Gastrocnemius medialis (tissue), 4 donors: ENCODE measurements at regions not wholly inside any gene's neighbourhood (a gene's known extent, or its start where the extent isn't known, plus 50 kb on each side); places are given as distances from the start of the nearest gene placed in this dataset.

ENCODE experiments used
- CTCF ChIP-seq, 5 experiments: fragments of 450-650 bp in 3 of 5; fragments of 200-600 bp in 2 of 5; sonication (generic) in 2 of 5; IDR thresholded peaks in 4 of 5; conservative IDR thresholded peaks in 1 of 5; 1 replicate in 4 of 5; 2 replicates in 1 of 5; pipeline ENCODE4 v1.5.1; 2016 to 2019; ENCODE audit warnings: antibody characterized with exemption in 5 of 5, mild to moderate bottlenecking in 3 of 5, moderate library complexity in 3 of 5
- POLR2A ChIP-seq, 2 donors: fragments of 450-650 bp; IDR thresholded peaks; one replicate each; pipeline ENCODE4 v1.6.1; 2017; ENCODE audit warnings: antibody characterized with exemption in 2 of 2, mild to moderate bottlenecking in 2 of 2, moderate library complexity in 2 of 2

DNA sequence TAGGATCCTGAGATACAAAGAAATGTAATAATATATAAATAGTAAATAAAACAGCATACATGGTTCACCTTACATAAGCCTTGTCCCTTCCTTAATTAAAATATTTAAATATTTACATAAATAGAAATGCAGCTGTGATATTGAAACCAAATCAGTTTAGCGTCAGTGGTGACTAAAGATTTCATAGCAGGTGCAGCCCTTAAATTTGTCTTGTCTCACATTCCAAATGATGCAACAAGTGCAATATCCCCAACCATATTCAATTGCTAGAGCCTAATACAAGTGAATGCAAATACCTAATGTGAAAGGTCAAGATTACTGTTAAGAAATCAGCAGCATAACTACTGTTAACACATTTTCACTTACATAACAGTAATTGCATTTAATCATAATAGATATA lies 539.5 kb downstream of the NYAP2 start:
- TF ChIP-seq POLR2A (IDR thresholded peaks at IDR 0.05) (no peak), CTCF (IDR thresholded peaks at IDR 0.05 in 4 of 5, conservative IDR thresholded peaks at IDR 0.05 in 1 of 5) (no peak)
